ENCODE measurements at regions not wholly inside any gene's neighbourhood (a gene's known extent, or its start where the extent isn't known, plus 50 kb on each side); places are given as distances from the start of the nearest gene placed in this dataset.

DNA sequence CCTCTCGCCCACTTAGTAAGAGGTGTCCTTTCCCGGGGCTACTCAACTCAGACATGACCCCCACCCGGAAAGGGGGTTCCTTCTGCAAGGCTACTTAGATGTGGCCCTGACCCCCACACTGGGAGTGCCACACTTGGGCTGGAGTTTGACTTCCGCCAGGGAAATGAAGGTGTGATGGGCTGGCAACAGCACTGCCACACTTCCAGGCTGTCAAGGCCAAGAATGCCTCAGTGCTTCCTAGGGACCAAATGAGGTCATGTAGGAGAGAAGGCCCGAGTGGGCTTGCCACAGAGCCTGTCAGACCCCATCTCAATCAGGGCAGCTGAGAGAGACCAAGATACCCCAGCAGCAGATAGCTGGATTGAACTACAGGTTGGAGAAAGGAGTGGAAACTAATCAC, 55.5 kb downstream of the DRD1 start:
- DNase-seq (ENCODE audit: low read depth): no peak

DNA sequence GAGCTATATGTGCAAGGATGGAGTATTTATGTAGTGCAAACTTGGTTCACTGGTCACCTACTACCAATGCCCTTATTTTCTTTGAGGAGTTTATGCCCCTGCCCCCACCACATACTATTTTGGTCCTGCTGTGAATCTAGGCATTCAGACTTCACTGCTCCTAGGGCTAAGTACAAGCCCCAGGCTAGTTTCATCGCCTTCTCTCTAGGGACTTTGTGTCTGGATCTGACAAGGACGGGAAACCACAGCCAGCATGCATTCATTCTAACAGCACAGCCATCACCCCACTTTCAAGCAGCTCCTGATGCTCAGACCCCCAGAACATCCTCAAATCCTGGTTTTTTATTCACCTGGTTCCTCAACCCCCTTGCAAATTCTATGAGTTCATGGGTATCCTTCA, 56.8 kb downstream of the DRD1 start:
- no peak for DNase-seq (ENCODE audit: low read depth)

DNA sequence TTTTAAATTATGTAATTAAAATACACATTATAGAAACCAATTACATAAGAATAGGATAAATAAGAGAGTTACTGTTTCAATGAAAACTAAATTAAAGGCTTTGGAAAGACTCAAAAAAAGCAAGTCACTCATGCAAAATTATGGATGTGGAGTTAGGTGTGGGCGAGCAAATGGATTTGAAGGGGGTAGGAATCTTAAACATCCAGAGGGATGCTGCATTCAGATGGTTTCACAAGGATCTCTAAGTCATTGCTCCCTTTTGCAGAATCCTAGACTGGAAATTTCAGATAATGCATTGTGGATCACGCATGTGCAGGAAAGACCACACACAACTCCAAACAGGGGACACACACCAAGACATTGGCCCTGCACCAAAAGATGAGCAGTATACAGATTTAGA, 57.5 kb downstream of the DRD1 start:
- DNase-seq (ENCODE audit: low read depth): no peak

DNA sequence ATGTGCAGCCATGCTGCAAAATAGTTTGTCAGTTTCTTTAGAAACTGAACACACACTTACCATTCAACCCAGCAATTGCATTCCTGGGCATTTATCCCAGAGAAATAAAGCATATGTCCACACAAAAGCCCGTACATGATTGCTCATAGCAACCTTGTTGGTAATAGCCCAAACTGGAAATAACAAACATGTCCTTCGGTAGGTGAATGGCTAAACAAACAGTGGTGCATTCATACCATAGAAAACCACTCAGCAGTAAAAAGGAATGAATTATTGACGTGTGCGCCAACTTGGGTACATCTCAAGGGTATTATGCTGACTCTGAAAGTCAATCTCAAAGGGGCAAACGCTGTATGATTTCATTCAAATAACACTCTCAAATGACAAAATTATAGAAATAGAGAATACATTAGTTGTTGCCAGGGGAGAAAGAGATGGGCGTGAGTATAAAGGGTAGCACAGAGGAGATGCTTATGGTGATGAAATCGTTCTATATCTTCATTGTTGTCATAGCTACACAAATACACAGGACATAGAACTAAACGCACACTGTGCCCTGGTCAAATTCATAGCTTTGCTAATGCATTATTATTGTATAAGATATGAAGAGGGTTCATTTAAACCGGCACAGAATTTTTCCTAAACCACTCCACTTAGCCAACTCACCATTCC, 58.2 kb downstream of the DRD1 start:
- DNase-seq (ENCODE audit: low read depth): no peak

DNA sequence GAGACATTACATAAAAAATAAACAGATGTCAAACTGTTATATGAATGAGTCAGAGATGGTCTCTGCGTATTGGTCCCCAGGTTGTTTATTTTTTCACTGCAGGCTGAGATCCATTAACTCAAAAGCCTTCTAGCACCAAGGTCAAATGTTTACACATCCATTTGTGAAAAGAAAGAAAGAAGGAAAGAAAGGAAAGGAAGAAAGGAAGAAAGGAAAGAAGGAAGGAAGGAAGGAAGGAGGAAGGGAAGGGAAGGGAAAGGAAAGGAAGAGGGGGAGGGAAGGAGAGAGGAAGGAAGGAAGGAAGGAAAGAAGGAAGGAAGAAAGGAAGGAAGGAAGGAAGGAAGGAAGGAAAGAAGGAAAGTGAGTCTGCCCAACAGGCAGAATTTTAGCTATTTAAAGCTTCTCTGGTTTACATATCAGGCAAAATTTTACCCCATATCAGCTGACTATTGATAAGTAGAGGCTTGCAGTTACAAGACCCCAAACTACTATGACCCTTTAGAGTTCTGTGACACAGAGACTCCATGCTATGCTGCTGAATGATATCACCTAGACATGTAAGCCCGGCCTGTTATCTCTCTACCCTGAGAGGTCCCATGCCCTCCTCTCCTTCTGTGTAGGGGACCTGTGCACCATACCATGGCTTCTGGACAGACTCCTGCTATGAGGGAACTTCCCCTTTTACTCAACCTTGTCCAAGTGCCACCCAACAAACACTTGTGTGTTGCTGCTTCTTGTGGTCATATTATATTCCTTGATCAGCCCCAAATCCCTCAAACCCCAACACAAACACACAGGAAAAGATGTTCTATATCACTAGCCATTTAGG, 59.0 kb downstream of the DRD1 start:
- no peak for DNase-seq (ENCODE audit: low read depth)

DNA sequence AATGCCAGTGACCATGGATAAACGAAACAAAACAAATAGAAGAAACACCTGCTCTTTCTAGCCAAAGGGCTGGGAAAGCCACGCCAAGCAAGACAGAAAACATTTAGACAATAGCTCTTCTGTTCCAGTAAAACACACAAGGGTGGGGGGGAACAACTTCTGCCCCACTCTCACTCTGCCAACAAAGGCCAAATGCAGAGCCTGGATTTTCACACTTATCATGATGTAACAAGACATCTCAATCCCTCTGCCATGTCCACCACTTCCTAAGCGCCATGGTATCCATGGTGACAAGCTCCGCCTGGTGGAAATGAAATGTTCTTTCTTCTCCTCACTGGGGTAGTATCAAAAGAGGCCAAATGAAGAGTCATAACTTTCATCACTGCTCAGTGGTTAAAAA, 60.6 kb downstream of the DRD1 start:
- DNase-seq (ENCODE audit: low read depth): no peak

DNA sequence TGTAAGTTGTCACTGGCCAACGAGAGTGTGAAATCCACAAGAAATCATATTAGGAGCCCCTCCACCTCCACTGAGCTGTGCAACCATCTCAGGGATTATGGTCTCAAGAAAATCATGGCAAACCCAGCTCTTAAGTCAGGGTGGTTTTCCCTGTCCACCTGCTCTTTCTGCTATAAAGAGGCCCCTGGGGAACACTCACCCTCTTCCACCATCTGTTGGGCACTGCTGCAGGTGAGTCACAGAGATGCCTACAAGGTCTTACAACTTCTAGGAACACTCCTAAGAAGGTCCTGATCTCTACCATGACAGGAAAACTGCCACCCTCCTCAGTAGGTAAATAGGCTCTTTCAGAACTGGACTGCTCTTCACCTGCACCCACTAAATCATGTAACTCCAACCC, 61.8 kb downstream of the DRD1 start:
- no peak for DNase-seq (ENCODE audit: low read depth)

DNA sequence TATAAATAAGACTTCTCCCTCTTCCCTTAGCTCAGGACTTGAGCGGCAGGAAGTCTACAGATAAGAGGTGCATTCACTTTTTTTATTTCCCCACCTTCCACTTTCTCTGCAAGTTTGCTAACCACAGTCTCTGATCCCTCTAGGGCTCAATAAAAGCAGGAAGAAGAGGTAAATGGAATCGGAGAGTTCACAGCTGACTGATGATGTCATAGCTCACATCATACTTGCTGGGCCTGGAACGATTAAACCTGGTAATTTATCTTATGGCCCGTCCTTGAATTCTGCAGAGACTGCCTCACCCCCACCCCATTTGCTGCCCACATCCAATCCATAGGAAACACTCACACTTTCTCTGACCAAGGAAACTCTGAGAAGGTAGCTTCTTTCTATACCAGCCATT, 62.9 kb downstream of the DRD1 start:
- no peak for DNase-seq (ENCODE audit: low read depth)

DNA sequence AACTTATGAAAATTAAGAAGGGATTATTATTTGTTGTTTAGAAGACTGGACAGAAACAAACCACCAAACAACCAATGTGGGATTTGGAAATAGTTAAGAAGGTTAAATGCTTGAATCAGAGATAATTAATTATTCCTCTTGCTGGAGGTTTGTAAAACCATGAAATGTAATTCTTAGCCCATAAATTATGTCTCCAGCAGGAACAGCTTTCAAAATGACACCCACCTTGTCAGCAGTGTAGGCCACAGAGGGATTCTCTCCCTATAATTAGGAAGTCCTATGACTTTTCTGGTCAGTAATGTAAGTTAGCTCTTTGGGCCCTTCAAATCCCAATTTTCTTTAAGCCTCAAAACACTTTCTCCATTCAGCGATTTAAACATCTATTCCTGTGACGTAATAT, 63.3 kb downstream of the DRD1 start:
- no peak for DNase-seq (ENCODE audit: low read depth)

DNA sequence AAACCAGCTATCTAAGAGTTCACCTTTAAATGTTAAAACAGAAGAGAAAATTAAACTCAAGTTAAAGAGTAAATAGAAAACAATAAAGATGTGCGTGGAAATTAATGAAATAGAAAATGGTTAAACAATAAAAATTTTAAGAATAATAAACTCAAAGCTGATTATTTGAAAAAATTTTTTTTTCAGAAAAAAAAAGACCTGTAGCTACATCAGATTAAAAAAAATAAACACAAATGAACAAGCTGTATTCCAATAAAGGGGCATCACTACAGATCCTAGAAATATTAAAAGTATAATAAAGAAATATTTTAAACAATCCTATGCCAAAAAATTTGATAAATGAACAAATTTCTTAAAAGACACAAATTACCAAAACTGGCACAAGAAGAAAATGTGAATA, 64.1 kb downstream of the DRD1 start:
- no peak for DNase-seq (ENCODE audit: low read depth)

DNA sequence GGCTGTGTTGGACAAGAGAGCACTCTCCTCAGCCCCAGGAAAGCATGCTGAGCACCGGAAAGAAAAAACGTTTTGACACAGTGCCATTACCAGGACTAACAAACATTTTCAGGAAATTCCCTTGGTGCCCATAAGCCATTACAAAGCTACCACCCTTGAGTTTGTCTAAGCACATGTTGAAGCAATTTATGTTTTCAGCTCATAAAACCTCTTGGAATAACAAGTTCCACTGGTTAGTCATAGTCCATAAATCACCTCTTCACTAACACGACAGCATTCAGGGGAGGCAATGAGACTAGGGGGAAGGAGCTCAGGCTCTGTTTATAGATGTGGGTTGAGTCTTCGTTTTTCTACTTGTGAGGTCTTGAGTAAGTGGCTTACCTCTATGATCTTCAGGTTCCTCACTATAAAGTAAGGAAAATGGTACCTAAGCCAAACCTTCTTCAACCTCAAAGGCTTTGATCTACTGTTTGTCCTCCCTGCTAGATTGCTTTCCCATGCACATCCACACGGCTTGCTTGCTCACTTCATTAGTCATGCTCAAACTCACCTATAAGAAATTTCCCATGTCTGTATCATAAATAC, 65.4 kb downstream of the DRD1 start:
- no peak for DNase-seq (ENCODE audit: low read depth)

DNA sequence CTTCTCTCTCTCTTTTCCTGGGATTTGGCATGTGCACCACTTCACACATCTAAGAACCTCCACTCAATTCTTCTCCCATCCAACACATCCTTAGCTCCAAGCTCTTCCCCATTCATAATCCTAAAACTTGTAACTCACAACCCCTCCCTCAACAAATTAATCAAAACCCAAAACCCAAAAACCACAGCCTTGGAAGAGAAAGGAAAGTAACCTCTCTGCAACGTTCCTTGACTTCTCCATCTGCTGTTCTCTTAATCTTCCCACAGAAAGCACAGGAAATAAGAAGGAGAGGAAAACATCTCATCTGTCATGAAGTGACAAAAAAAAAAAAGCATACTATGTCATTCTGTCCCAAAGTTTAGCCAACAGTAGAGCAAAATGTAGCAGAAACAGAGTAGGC, 66.2 kb downstream of the DRD1 start:
- DNase-seq (ENCODE audit: low read depth): no peak

DNA sequence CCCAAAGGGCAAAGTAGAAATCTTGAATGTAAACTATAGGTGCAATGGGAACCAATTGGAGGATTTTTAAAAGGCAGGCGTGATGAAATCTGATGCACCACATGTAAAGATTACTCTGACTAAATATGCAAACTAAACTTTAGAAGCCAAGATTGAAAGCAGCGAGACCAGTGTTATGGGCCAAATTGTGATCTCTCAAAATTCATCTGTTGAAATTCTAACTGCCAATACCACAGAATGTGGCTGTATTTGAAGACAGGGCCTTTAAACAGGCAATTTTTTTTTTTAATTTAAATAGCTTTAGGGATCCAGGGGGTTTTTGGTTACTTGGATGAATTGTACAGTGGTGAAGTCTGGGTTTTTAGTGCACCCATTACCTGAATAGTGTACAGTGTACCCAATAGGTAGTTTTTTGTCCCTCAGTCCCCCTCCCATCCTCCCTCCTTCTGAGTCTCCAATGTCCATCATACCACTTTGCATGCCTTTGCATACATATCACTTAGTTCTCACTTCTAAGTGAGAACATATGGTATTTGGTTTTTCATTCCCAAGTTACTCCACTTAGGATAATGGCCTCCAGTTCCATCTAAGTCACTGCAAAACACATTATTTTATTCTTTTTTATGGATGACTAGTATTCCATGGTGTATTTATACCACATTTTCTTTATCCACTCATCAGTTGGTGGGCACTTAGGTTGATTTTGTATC, 69.7 kb downstream of the DRD1 start:
- no peak for DNase-seq (ENCODE audit: low read depth)

DNA sequence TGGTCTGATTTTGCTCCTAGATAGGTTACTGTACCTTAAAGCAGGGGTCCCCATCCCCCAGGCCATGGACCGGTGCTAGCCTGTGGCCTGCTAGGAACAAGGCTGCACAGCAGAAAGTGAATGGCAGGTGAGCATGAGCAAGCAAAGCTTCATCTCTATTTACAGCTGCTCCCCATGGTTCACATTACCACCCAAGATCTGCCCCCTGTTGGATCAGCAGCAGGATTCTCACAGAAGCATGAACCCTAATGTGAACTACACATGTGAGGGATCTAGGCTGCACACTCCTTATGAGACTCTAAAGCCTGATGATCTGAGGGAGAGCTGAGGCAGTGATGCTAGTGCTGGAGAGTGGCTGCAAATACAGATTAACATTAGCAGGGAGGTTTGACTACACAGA, 78.1 kb downstream of the DRD1 start:
- no peak for DNase-seq (ENCODE audit: low read depth)

DNA sequence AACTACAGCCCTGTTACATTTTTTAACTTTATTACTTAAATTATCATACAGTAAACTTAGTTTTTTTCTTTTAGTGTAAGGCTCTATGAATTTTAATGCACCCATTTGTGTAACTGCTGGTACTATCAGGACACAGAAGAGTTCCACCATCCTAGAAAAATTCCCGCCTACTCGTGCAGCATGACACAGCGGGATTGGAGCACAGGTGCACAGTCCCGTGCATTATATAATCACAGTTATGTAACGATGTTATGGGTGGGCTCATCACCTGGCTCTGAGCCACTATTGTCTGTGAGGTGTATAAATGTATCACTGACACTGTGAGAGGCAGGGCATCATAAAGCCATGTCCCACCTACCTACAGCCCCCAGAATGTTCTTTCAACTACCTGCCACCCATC, 80.7 kb downstream of the DRD1 start:
- no peak for DNase-seq (ENCODE audit: low read depth)

DNA sequence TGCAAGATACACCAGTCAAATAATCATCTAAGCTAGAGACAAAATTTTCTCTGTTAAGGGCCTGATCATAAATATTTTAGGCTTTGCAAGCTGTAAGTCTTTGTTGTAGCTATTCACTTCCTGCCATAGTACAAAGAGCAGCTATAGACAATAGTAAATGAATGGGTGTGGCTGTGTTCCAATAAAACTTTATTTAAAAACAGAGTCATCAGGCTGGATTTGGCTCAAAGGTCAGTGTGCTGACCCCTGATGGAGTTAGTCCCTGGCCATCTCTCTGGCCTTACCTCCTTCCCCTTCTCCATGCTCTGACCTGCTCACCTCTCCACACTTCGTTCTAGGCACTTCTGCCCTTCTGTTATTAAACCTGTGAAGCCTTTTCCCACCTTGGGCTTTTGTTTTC, 86.0 kb downstream of the DRD1 start:
- DNase-seq (ENCODE audit: low read depth): no peak

DNA sequence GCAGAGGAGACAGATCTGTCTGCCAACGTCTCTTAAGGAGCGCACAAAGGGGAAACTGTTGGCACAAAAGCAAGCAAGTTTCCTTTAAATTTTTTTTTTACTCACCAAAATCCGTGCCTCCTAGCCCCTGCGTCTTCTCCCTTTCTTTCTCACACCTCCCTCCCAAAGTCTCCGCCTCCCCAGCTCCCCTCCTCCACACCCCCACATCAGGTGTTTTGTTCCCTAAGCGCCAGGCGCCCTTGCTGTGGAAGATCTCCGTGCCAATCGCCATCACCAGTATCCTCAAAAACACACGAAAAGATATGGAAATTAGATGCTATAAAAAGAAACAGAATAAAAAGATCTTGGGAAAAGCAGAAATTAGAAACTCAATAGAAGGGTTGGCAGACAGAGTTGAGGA, 87.6 kb downstream of the DRD1 start:
- DNase-seq (ENCODE audit: low read depth): no peak

DNA sequence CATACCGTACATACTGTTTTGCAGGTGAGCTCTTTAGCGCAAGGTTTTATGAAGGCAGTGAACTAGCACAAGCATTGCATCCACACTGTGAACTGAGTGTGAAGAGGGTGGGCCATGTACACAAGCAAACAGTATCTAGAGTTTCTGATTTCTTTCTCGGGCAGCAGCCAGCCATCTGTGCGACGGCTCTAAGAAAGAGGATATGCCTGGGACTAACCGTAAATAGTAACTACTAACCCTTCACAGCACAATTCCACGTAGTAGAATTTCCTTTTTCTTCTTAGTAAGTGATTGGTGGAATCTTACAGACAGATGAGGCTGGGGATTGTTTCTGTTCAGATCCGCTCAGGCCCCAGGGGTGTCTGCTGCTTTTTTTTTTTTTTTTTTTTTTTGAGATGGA, 89.0 kb downstream of the DRD1 start:
- no peak for DNase-seq (ENCODE audit: low read depth)

DNA sequence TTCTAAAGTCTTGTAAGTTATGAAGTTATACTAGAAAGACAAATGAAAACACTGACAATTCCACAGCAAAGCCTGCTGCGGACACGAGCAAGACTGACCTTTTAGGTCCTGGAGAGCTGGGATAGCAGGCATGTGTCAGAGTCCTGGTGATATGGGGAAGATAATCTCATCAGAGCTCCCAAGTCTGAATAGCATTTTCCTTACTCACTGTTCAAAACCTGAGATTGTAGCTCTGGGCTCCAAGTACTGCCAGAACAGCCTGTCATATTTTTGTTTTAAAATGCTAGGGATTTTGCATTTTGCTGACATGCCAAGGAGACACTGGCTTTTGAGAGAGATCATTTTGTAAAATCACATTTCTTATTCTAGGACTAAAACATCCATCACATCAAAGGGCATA, 90.1 kb downstream of the DRD1 start:
- DNase-seq (ENCODE audit: low read depth): no peak

DNA sequence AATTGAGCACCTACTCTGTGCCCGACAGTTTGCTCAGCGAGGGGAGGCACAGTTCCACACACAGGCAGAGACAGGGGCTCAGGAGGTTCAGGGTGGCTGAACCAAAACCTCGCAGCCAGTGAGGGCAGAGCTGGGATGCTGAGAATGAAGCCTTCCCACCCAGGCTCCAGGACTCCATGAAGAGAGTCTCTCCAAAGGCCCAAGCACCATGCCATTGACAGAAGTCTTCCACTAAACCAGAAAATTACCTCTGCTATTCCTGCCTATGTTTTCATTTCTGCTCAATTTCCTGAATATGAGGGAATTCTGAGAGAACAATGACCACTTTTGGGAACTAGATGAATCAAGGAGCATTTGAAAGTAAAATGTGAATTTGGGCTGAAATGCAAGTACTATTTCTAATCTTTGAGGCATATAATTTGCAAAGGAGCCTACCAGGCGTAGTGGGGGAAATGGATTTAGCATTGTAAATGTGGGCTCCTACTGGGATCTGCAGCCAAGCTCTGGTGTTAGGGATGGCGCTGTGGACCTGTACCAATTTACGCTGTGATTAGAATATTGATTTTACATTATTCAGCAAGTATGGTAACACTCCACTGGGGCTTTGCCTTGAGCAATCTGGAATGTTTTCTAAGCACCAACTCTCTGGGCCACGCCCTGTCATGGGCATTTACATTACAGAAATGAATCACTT, 91.9 kb downstream of the DRD1 start:
- DNase-seq (ENCODE audit: low read depth): no peak

DNA sequence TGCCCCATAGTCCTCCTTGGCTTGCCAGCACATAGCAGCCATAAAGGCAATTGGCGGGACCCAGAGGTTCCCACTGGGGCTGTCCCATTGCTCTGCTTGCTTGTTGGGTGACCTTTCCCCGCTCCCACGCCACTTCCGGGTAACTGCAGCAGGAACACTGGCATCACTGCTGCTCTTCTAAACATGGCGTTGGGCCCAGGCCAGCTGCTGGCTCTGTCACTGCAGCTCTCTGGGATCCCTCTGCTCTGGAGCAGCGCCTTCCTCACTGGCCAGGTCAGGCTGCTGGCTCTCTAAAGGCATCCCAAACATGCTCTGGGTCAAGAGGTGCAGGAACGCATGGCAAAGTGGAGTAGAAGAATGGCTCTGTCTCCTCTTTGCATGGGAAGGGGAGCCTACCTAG, 92.9 kb downstream of the DRD1 start:
- no peak for DNase-seq (ENCODE audit: low read depth)

DNA sequence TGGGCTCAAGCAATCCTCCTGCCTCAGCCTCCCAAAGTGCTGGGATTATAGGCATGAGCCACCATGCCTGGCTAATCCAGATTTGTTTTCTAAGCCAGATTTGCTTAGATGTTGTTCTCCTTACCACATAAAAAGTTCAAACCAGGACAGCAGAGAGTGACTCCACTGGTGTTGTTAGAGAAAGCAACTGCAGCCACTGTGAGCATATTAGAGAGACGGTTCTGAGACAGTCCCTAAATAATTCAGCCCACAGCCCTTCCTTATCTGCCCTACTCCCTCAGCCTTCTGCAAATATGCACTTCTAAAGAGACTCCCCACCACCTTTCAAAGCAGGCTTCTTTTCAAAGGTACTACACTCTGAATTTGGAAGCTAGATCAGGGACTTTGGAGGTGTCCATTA, 96.1 kb downstream of the DRD1 start:
- no peak for DNase-seq (ENCODE audit: low read depth)
